Thoracic aorta (tissue), 2 donors: ENCODE measurements at regions not wholly inside any gene's neighbourhood (a gene's known extent, or its start where the extent isn't known, plus 50 kb on each side); places are given as distances from the start of the nearest gene placed in this dataset.

Experiments
- ATAC-seq: fragments of 150-250 bp; one replicate; pipeline ENCODE4 v1.8.0; 2017; ENCODE audit warnings: low read depth; ENCODE audit not compliant: insufficient number of reproducible peaks, low FRiP score
- DNase-seq: peaks from one replicate; pipeline ENCODE4 v3.0.0-alpha.2; 2020; ENCODE audit warnings: low spot score
- H3K27ac ChIP-seq, 2 donors: fragments of 200-600 bp; sonication (generic); 1 replicate in 1 of 2; 2 replicates in 1 of 2; pipeline ENCODE4 v1.5.1; 2016; ENCODE audit warnings: mild to moderate bottlenecking in 2 of 2, moderate library complexity in 2 of 2
- H3K27me3 ChIP-seq: fragments of 200-600 bp; sonication (generic); replicated peaks from 2 replicates; pipeline ENCODE4 v1.6.0; 2016; ENCODE audit warnings: mild to moderate bottlenecking; ENCODE audit not compliant: insufficient read depth
- H3K36me3 ChIP-seq: fragments of 200-600 bp; sonication (generic); one replicate; pipeline ENCODE4 v1.5.1; 2016
- H3K4me1 ChIP-seq, 2 donors: fragments of 200-600 bp; sonication (generic); 1 replicate in 1 of 2; 2 replicates in 1 of 2; pipeline versions ENCODE4 v1.5.1 to v1.6.0; 2016; ENCODE audit warnings: low read depth in 2 of 2, mild to moderate bottlenecking in 1 of 2; ENCODE audit not compliant: control insufficient read depth in 1 of 2
- H3K4me3 ChIP-seq: fragments of 200-600 bp; sonication (generic); 2 replicates; pipeline ENCODE4 v1.5.1; 2016; ENCODE audit warnings: mild to moderate bottlenecking
- H3K9me3 ChIP-seq: fragments of 200-600 bp; sonication (generic); 2 replicates; pipeline ENCODE4 v1.5.1; 2016
- TF ChIP-seq, protein P1 (sequence below): fragments of 200-600 bp; sonication (generic); IDR thresholded peaks from one replicate; pipeline ENCODE4 v1.5.1; 2019; ENCODE audit warnings: antibody characterized with exemption

DNA sequence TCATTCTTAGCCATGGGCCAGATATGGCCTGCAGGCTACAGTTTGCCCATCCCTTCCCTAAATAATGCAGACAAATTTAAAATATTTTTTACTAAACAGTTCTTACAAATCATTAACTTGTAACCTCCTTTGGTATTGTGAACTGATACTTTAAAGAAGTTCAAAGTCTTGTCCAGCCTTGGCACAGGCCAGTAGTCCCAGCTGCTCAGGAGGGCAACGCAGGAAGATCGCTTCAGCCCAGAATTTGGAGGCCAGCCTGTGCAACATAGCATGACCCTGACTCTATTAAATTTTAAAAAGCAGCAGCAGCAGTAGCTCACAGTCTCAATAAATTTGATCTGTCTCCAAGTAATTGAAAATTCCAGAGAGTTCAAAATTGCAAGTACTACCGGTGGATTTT lies 83.7 kb upstream of the ARHGAP32 start:
- Histone ChIP-seq H3K4me1 (peaks cover 5 to 36% of the 10 kb centered on the region in 2 donors), H3K9me3 (no peaks in the 10 kb centered on the region), H3K27ac (no peak overlapping the region), H3K4me3 (no peak overlapping the region), H3K27me3 (no peaks in the 10 kb centered on the region), H3K36me3 (no peaks in the 10 kb centered on the region)
- ATAC-seq (no peak), DNase-seq (no peak)
- TF ChIP-seq, protein P1, sequence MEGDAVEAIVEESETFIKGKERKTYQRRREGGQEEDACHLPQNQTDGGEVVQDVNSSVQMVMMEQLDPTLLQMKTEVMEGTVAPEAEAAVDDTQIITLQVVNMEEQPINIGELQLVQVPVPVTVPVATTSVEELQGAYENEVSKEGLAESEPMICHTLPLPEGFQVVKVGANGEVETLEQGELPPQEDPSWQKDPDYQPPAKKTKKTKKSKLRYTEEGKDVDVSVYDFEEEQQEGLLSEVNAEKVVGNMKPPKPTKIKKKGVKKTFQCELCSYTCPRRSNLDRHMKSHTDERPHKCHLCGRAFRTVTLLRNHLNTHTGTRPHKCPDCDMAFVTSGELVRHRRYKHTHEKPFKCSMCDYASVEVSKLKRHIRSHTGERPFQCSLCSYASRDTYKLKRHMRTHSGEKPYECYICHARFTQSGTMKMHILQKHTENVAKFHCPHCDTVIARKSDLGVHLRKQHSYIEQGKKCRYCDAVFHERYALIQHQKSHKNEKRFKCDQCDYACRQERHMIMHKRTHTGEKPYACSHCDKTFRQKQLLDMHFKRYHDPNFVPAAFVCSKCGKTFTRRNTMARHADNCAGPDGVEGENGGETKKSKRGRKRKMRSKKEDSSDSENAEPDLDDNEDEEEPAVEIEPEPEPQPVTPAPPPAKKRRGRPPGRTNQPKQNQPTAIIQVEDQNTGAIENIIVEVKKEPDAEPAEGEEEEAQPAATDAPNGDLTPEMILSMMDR, result no peak

DNA sequence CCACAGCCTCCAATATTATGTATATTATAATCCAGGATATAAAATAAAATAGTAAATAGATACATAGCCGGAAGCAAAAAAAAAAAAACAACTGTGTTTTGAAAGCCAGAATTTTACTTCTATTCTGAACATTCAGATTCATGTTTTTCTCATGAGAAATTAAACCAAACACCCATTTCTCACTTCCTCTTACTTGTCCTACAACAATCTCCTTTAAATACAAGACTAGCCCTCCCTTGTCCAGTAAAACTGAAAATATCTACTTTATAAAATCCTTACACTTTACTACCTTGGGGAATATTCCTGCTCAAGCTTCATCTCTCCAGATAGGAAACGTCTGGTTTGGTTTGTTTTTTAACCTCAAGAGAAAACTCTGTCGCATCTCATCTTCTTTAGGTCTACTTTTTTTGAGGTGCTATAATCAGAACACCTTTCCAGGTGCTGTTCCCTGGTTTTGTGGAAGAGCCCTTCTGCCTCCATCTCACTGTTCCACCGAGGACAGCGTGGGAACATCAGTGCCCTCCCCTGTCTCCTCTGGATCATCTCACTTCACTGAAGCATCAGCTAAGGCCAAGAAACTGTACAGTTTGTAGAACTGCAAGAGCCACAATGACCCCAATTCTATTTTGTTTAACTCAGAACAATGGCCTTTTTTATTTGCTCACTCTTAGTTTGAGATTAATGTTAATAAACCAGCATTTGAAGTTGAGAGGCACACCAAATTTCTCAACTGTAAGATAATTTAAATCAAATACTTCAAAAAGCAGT lies 82.0 kb upstream of the ARHGAP32 start:
- H3K36me3 ChIP-seq, result no peaks in the 10 kb centered on the region
- no peak overlapping the region for H3K27ac ChIP-seq
- DNase-seq, result no peak
- no peaks in the 10 kb centered on the region for H3K27me3 ChIP-seq
- H3K4me3 ChIP-seq, result no peak overlapping the region
- no peak for ATAC-seq
- TF ChIP-seq, protein P1, result no peak
- no peaks in the 10 kb centered on the region for H3K9me3 ChIP-seq
- H3K4me1 ChIP-seq, result peaks cover 5 to 30% of the 10 kb centered on the region in 2 donors

DNA sequence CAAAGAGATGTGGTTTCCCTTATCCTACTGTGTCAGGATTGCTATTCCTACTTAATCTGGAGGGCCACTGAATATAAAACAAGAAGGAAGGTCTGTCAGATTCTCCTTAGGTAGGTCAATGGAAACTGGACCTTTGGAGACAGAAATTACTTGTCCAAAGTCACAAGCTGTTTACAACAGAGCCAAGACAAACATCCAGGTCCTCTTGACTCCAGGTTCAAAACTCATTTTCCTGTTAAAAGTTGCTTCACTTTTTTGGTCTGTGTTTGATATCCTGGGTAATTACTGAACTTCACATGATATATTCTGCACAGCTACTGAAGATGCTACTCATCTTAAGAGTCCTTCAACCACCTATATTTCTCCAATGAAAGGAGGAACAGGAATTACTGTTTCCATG lies 81.2 kb upstream of the ARHGAP32 start:
- Histone ChIP-seq H3K9me3 (no peaks in the 10 kb centered on the region), H3K4me3 (no peak overlapping the region), H3K4me1 (peaks cover 5 to 28% of the 10 kb centered on the region in 2 donors), H3K36me3 (no peaks in the 10 kb centered on the region), H3K27me3 (no peaks in the 10 kb centered on the region), H3K27ac (no peak overlapping the region)
- DNase-seq (no peak), ATAC-seq (no peak)
- TF ChIP-seq, protein P1, result no peak

DNA sequence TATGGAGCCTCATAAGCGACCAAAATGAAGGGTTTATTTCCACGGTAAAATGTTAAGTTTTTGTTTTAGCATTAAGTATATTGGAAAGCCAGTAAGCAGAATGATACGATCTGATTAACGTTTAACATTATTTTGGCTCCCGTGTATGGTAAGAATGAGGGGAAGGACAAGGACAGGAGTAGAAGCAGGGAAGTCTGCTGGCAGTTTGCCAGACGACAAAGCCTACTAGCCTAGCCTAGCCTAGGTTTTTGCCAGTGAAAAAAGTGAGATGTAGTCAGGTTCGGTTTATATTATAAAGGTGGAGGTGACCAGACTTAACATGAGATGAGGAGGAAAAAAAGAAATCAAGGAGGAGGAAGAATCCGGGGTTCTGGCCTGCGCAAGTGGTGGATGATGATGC lies 78.9 kb upstream of the ARHGAP32 start:
- Histone ChIP-seq H3K27ac (no peak overlapping the region), H3K9me3 (no peaks in the 10 kb centered on the region)
- TF ChIP-seq, protein P1, result no peak

DNA sequence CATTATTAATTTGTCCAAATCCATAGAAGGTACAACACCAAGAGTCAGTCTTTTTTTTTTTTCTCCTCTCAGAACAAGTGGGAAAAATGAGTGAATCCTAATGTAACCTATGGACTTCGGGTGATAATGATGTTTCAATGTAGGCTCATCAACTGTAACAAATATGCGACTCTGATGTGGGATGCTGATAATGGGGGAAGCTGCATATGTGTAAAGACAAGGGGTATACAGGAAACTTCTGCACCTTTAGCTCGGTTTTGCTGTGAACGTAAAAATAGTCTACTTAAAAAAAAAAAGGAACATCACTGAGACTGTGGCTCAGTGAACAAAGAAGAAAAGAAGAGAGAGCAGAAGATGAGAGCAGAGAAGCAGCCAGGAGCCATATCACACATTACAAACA lies 78.3 kb upstream of the ARHGAP32 start:
- H3K9me3 ChIP-seq, result no peaks in the 10 kb centered on the region
- peaks cover 0 to 4% of the 10 kb centered on the region in 2 donors for H3K4me1 ChIP-seq
- DNase-seq (no peak), ATAC-seq (no peak)
- H3K27ac ChIP-seq, result no peak overlapping the region
- no peak overlapping the region for H3K4me3 ChIP-seq
- TF ChIP-seq, protein P1, result no peak
- H3K36me3 ChIP-seq, result no peaks in the 10 kb centered on the region
- H3K27me3 ChIP-seq, result no peaks in the 10 kb centered on the region

More for the DNA sequence above, 78.9 kb upstream of the ARHGAP32 start:
- Histone ChIP-seq H3K36me3 (no peaks in the 10 kb centered on the region), H3K27me3 (no peaks in the 10 kb centered on the region), H3K4me1 (peaks cover 0 to 9% of the 10 kb centered on the region in 2 donors), H3K4me3 (no peak overlapping the region)
- DNase-seq (no peak), ATAC-seq (no peak)
